WTC11 (cell line): ENCODE measurements at regions not wholly inside any gene's neighbourhood (a gene's known extent, or its start where the extent isn't known, plus 50 kb on each side); places are given as distances from the start of the nearest gene placed in this dataset.
A peak's percentile ranks its signal among the peaks of the same experiment; 100 is the strongest.

Experiments used
- ARID4B ChIP-seq: sonication (generic); formaldehyde crosslinking; IDR thresholded peaks from 2 replicates; pipeline ENCODE4 v1.8.0; 2023; ENCODE audit warnings: missing genetic modification reagents, mild to moderate bottlenecking, borderline replicate concordance
- CREB1 ChIP-seq: sonication (generic); formaldehyde crosslinking; IDR thresholded peaks from 2 replicates; pipeline ENCODE4 v1.8.0; 2023; ENCODE audit warnings: mild to moderate bottlenecking, missing genetic modification reagents
- CTCF ChIP-seq: fragments of 200-600 bp; IDR thresholded peaks from 2 replicates; pipeline ENCODE4 v1.8.0; 2022; ENCODE audit warnings: antibody characterized with exemption
- ELF4 ChIP-seq: sonication (generic); formaldehyde crosslinking; IDR thresholded peaks from 2 replicates; pipeline ENCODE4 v1.8.1; 2022; ENCODE audit warnings: low read depth, mild to moderate bottlenecking, moderate library complexity, missing genetic modification reagents
- FOXJ3 ChIP-seq: sonication (generic); formaldehyde crosslinking; IDR thresholded peaks from 2 replicates; pipeline ENCODE4 v1.9.0; 2021; ENCODE audit warnings: missing genetic modification reagents, mild to moderate bottlenecking, borderline replicate concordance
- HMGXB4 ChIP-seq: sonication (generic); formaldehyde crosslinking; IDR thresholded peaks from 2 replicates; pipeline ENCODE4 v1.8.1; 2023; ENCODE audit warnings: mild to moderate bottlenecking, moderate library complexity, missing genetic modification reagents
- IRF2 ChIP-seq: sonication (generic); formaldehyde crosslinking; IDR thresholded peaks from 2 replicates; pipeline ENCODE4 v1.8.0; 2022; ENCODE audit warnings: low read depth, missing genetic modification reagents, borderline replicate concordance
- NFE2L1 ChIP-seq: sonication (generic); formaldehyde crosslinking; IDR thresholded peaks from 2 replicates; pipeline ENCODE4 v1.8.1; 2023; ENCODE audit warnings: missing genetic modification reagents
- NR3C1 ChIP-seq: sonication (generic); formaldehyde crosslinking; conservative IDR thresholded peaks from 2 replicates; pipeline ENCODE4 v1.8.1; 2023; ENCODE audit warnings: low read depth, mild to moderate bottlenecking, missing genetic modification reagents
- PREB ChIP-seq: sonication (generic); formaldehyde crosslinking; IDR thresholded peaks from 2 replicates; pipeline ENCODE4 v1.8.1; 2022; ENCODE audit warnings: mild to moderate bottlenecking, missing genetic modification reagents, moderate library complexity, borderline replicate concordance
- TEAD1 ChIP-seq: sonication (generic); formaldehyde crosslinking; IDR thresholded peaks from 2 replicates; pipeline ENCODE4 v1.8.0; 2022; ENCODE audit warnings: mild to moderate bottlenecking, missing genetic modification reagents
- USF2 ChIP-seq: sonication (generic); formaldehyde crosslinking; IDR thresholded peaks from 2 replicates; pipeline ENCODE4 v1.8.1; 2023; ENCODE audit warnings: mild to moderate bottlenecking, missing genetic modification reagents, moderate library complexity
- ZBTB43 ChIP-seq: sonication (generic); formaldehyde crosslinking; IDR thresholded peaks from 2 replicates; pipeline ENCODE4 v1.8.1; 2023; ENCODE audit warnings: mild to moderate bottlenecking, missing genetic modification reagents
- ZNF121 ChIP-seq: sonication (generic); formaldehyde crosslinking; IDR thresholded peaks from 2 replicates; pipeline ENCODE4 v1.8.0; 2023; ENCODE audit warnings: missing genetic modification reagents

GRCh38 chr5:101212942-101213514 is 309.9 kb upstream of the ST8SIA4 start:
- no peak for TF ChIP-seq CREB1
- TF ChIP-seq ARID4B (CRISPR knock-in tag) = no peak
- no peak for TF ChIP-seq CTCF
- TF ChIP-seq NR3C1 (CRISPR knock-in tag) = no peak
- no peak for TF ChIP-seq NFE2L1
- TF ChIP-seq IRF2 = no peak
- no peak for TF ChIP-seq PREB (CRISPR knock-in tag)
- peak; percentile 43; the same call in 1 of the 2 replicates for TF ChIP-seq USF2
- no peak for TF ChIP-seq FOXJ3
- no peak for TF ChIP-seq ZNF121 (CRISPR knock-in tag)
- no peak for TF ChIP-seq HMGXB4 (CRISPR knock-in tag)
- no peak for TF ChIP-seq ZBTB43 (CRISPR knock-in tag)
- no peak for TF ChIP-seq ELF4 (CRISPR knock-in tag)
- no peak for TF ChIP-seq TEAD1 (CRISPR knock-in tag)
